ENCODE measurements at regions not wholly inside any gene's neighbourhood (a gene's known extent, or its start where the extent isn't known, plus 50 kb on each side); places are given as distances from the start of the nearest gene placed in this dataset.

DNA sequence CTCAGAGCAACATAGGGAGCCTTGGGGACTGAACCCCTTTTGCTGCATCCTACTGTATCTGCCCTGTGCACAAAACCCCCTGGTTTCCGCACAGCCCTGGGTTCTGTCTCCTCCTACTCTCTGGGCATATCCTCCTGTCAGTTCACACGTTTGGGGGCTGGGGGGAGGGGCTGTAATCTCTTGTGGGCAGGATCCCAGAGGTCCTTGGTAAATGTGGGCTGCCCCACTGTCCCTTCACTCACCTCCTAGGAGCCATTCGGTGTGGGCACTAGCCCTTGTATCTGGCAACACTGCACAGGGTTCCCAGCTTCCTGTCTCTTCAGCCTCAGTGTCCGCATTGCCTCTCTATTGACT lies 271.8 kb upstream of the DMAC1 start:
- TF ChIP-seq POLR2A (IDR thresholded peaks at IDR 0.05; ENCODE audit: low read length) (no peak), GATA1 (IDR thresholded peaks at IDR 0.05; ENCODE audit: low read depth, low read length) (no peak)

All from erythroblast (primary cell).